ENCODE measurements at regions not wholly inside any gene's neighbourhood (a gene's known extent, or its start where the extent isn't known, plus 50 kb on each side); places are given as distances from the start of the nearest gene placed in this dataset.
"Not testable (repeated sequence)": the region's sequence is repeated elsewhere in the genome, so short reads cannot be mapped to it uniquely, and the experiment has no call there.

- Histone ChIP-seq H3K4me3 (no peak overlapping the region), H3K27ac (no peak overlapping the region), H3K9me3 (peaks cover 0 to 6% (median 0%) of the 10 kb centered on the region in 11 donors), H3K4me1 (no peaks in the 10 kb centered on the region), H3K27me3 (no peaks in the 10 kb centered on the region), H3K36me3 (no peaks in the 10 kb centered on the region)
- ATAC-seq: no peak
- TF ChIP-seq CTCF (IDR thresholded peaks at IDR 0.05): no peak
- intact Hi-C loops (cut with DNase I): no loop called here
- no peak for DNase-seq
Measured at GRCh38 chr4:32932156-32932555, 2212.0 kb downstream of the PCDH7 start.

GRCh38 chr4:32939222-32939621 lies 2219.1 kb downstream of the PCDH7 start:
- ATAC-seq; H3K4me1 ChIP-seq; H3K4me3 ChIP-seq; H3K27ac ChIP-seq; intact Hi-C loops (cut with DNase I); H3K27me3 ChIP-seq; DNase-seq; H3K36me3 ChIP-seq: not testable (repeated sequence)
- peaks cover 0 to 35% (median 3%) of the 10 kb centered on the region in 11 donors for H3K9me3 ChIP-seq

GRCh38 chr4:32950866-32951265 lies 2230.7 kb downstream of the PCDH7 start:
- Histone ChIP-seq H3K9me3 (peaks cover 0 to 15% (median 0%) of the 10 kb centered on the region in 11 donors), H3K27ac (no peak overlapping the region), H3K4me1 (no peaks in the 10 kb centered on the region), H3K27me3 (no peaks in the 10 kb centered on the region), H3K36me3 (no peaks in the 10 kb centered on the region), H3K4me3 (no peak overlapping the region)
- DNase-seq: no peak
- WGBS, 2 donors: 85 to 88% methylated on average over 3 of the region's 3 CpGs
- TF ChIP-seq CTCF (IDR thresholded peaks at IDR 0.05): no peak
- no peak for ATAC-seq
- intact Hi-C loops (cut with DNase I): no loop called here

- intact Hi-C loops (cut with DNase I): no loop called here
- no peaks in the 10 kb centered on the region for H3K36me3 ChIP-seq
- H3K4me1 ChIP-seq: no peaks in the 10 kb centered on the region
- no peaks in the 10 kb centered on the region for H3K27me3 ChIP-seq
- H3K27ac ChIP-seq: no peak overlapping the region
- DNase-seq (no peak), ATAC-seq (no peak)
- no peak for TF ChIP-seq CTCF (IDR thresholded peaks at IDR 0.05)
- WGBS, 2 donors: 61 to 64% methylated on average over 2 of the region's 2 CpGs
- no peaks in the 10 kb centered on the region for H3K9me3 ChIP-seq
- no peak overlapping the region for H3K4me3 ChIP-seq
Measured at GRCh38 chr4:32958586-32958985, 2238.4 kb downstream of the PCDH7 start.

GRCh38 chr4:32962100-32962499 lies 2241.9 kb downstream of the PCDH7 start:
- no peaks in the 10 kb centered on the region for H3K4me1 ChIP-seq
- ATAC-seq (no peak), DNase-seq (no peak)
- no peak overlapping the region for H3K27ac ChIP-seq
- no peaks in the 10 kb centered on the region for H3K9me3 ChIP-seq
- 72 to 73% methylated on average over 2 of the region's 2 CpGs for WGBS, 2 donors
- H3K27me3 ChIP-seq: no peaks in the 10 kb centered on the region
- no peak for TF ChIP-seq CTCF (IDR thresholded peaks at IDR 0.05)
- H3K4me3 ChIP-seq: no peak overlapping the region
- H3K36me3 ChIP-seq: no peaks in the 10 kb centered on the region
- intact Hi-C loops (cut with DNase I): no loop called here
